Gastroesophageal sphincter (tissue), 4 donors: ENCODE measurements at regions not wholly inside any gene's neighbourhood (a gene's known extent, or its start where the extent isn't known, plus 50 kb on each side); places are given as distances from the start of the nearest gene placed in this dataset.

Source experiments
- ATAC-seq: fragments of 150-250 bp; one replicate; pipeline ENCODE4 v1.9.1; 2016; ENCODE audit warnings: mild to moderate bottlenecking, moderate library complexity
- H3K27ac ChIP-seq, 4 donors: fragments of 200-600 bp; sonication (generic) in 3 of 4; 1 replicate in 3 of 4; 2 replicates in 1 of 4; pipeline ENCODE4 v1.5.1; 2016 to 2019
- H3K27me3 ChIP-seq: fragments of 200-600 bp; sonication (generic); one replicate; pipeline ENCODE4 v1.5.1; 2019
- H3K36me3 ChIP-seq, 2 donors: fragments of 200-600 bp; sonication (generic); one replicate each; pipeline ENCODE4 v1.5.1; 2019; ENCODE audit warnings: control low read depth in 1 of 2
- H3K4me1 ChIP-seq, 3 donors: fragments of 200-600 bp; sonication (generic); 1 replicate in 2 of 3; 2 replicates in 1 of 3; pipeline ENCODE4 v1.5.1; 2016 to 2019; ENCODE audit warnings: control low read depth in 2 of 3
- H3K4me3 ChIP-seq, 2 donors: fragments of 200-600 bp; sonication (generic); one replicate each; pipeline ENCODE4 v1.5.1; 2019; ENCODE audit warnings: mild to moderate bottlenecking in 1 of 2, moderate library complexity in 1 of 2
- H3K9me3 ChIP-seq, 3 donors: fragments of 200-600 bp; sonication (generic); one replicate each; pipeline ENCODE4 v1.5.1; 2017 to 2019; ENCODE audit warnings: control low read depth in 2 of 3
- CTCF ChIP-seq, 4 experiments: fragments of 200-600 bp in 2 of 4; fragments of 450-650 bp in 2 of 4; sonication (generic) in 1 of 4; IDR thresholded peaks; one replicate each; pipeline ENCODE4 v1.5.1; 2017 to 2019; ENCODE audit warnings: antibody characterized with exemption in 4 of 4, mild to moderate bottlenecking in 2 of 4, moderate library complexity in 2 of 4
- EP300 ChIP-seq: sonication (generic); formaldehyde crosslinking; IDR thresholded peaks from one replicate; pipeline ENCODE4 v1.6.1; 2017; ENCODE audit warnings: antibody characterized with exemption, mild to moderate bottlenecking
- POLR2A ChIP-seq, 2 donors: fragments of 450-650 bp; IDR thresholded peaks; one replicate each; pipeline ENCODE4 v1.6.1; 2017; ENCODE audit warnings: antibody characterized with exemption in 2 of 2, mild to moderate bottlenecking in 2 of 2, moderate library complexity in 1 of 2
- POLR2AphosphoS5 ChIP-seq: sonication (generic); formaldehyde crosslinking; IDR thresholded peaks from one replicate; pipeline ENCODE4 v1.6.1; 2017; ENCODE audit warnings: antibody characterized with exemption
- WGBS, 2 donors: methylation state at CpG; one replicate each; pipeline ENCODE4 v1.1.5; 2018; ENCODE audit warnings: low coverage in 1 of 2; 5-methylcytosine and 5-hydroxymethylcytosine counted together

- Histone ChIP-seq H3K36me3 (no peaks in the 10 kb centered on the region), H3K4me1 (no peaks in the 10 kb centered on the region), H3K4me3 (no peak overlapping the region), H3K27ac (no peak overlapping the region), H3K9me3 (peaks cover 0 to 2% (median 0%) of the 10 kb centered on the region in 3 donors), H3K27me3 (peaks cover 8% of the 10 kb centered on the region)
- TF ChIP-seq CTCF (IDR thresholded peaks at IDR 0.05) (no peak), EP300 (no peak), POLR2A (IDR thresholded peaks at IDR 0.05) (no peak), POLR2AphosphoS5 (no peak)
- no peak for ATAC-seq
- 31 to 36% methylated on average over 2 of the region's 2 CpGs for WGBS, 2 donors
Observed at GRCh38 chr9:85112391-85112790, 442.9 kb downstream of the NTRK2 start.

GRCh38 chr9:85108746-85109145 lies 439.2 kb downstream of the NTRK2 start:
- H3K36me3 ChIP-seq: no peaks in the 10 kb centered on the region
- TF ChIP-seq POLR2A (IDR thresholded peaks at IDR 0.05) (no peak), EP300 (no peak), CTCF (IDR thresholded peaks at IDR 0.05) (no peak), POLR2AphosphoS5 (no peak)
- H3K4me1 ChIP-seq: no peaks in the 10 kb centered on the region
- peaks cover 0 to 4% (median 0%) of the 10 kb centered on the region in 3 donors for H3K9me3 ChIP-seq
- no peak for ATAC-seq
- H3K4me3 ChIP-seq: no peak overlapping the region
- peaks cover 8% of the 10 kb centered on the region for H3K27me3 ChIP-seq
- H3K27ac ChIP-seq: no peak overlapping the region

GRCh38 chr9:85108229-85108628 lies 438.7 kb downstream of the NTRK2 start:
- Histone ChIP-seq H3K4me3 (no peak overlapping the region), H3K9me3 (peaks cover 0 to 4% (median 0%) of the 10 kb centered on the region in 3 donors), H3K27ac (no peak overlapping the region), H3K27me3 (peaks cover 8% of the 10 kb centered on the region), H3K4me1 (no peaks in the 10 kb centered on the region), H3K36me3 (no peaks in the 10 kb centered on the region)
- no peak for ATAC-seq
- 78 to 100% methylated on average over 1 to 5 of the region's 6 CpGs for WGBS, 2 donors
- TF ChIP-seq CTCF (IDR thresholded peaks at IDR 0.05) (no peak), POLR2AphosphoS5 (no peak), POLR2A (IDR thresholded peaks at IDR 0.05) (no peak), EP300 (no peak)

- no peaks in the 10 kb centered on the region for H3K27me3 ChIP-seq
- WGBS, 2 donors: 38 to 78% methylated on average over 1 to 2 of the region's 2 CpGs
- no peak overlapping the region for H3K4me3 ChIP-seq
- no peaks in the 10 kb centered on the region for H3K9me3 ChIP-seq
- no peak for ATAC-seq
- no peaks in the 10 kb centered on the region for H3K36me3 ChIP-seq
- TF ChIP-seq POLR2AphosphoS5 (no peak), POLR2A (IDR thresholded peaks at IDR 0.05) (no peak), EP300 (no peak)
- no peak overlapping the region for H3K27ac ChIP-seq
- H3K4me1 ChIP-seq: no peaks in the 10 kb centered on the region
Observed at GRCh38 chr9:85089188-85089969, 419.9 kb downstream of the NTRK2 start.

GRCh38 chr9:85081963-85082362 lies 412.4 kb downstream of the NTRK2 start:
- TF ChIP-seq EP300: no peak
- Histone ChIP-seq H3K4me3 (no peak overlapping the region), H3K36me3 (no peaks in the 10 kb centered on the region), H3K9me3 (no peaks in the 10 kb centered on the region), H3K4me1 (no peaks in the 10 kb centered on the region), H3K27me3 (peaks cover 12% of the 10 kb centered on the region), H3K27ac (no peak overlapping the region)
- 67 to 85% methylated on average over 1 to 3 of the region's 3 CpGs for WGBS, 2 donors
- ATAC-seq: no peak

GRCh38 chr9:85079349-85079748 lies 409.8 kb downstream of the NTRK2 start:
- Histone ChIP-seq H3K4me3 (no peak overlapping the region), H3K9me3 (no peaks in the 10 kb centered on the region), H3K27ac (no peak overlapping the region), H3K27me3 (peaks cover 12% of the 10 kb centered on the region), H3K36me3 (no peaks in the 10 kb centered on the region), H3K4me1 (no peaks in the 10 kb centered on the region)
- WGBS, 2 donors: 60% methylated on average over 1 of the region's 1 CpG; no CpG with 5 or more reads in 1 of the 2 donors
- no peak for ATAC-seq
- TF ChIP-seq POLR2A (IDR thresholded peaks at IDR 0.05) (no peak), POLR2AphosphoS5 (no peak)
